Naive thymus-derived CD8-positive, alpha-beta T cell (primary cell): ENCODE measurements at regions not wholly inside any gene's neighbourhood (a gene's known extent, or its start where the extent isn't known, plus 50 kb on each side); places are given as distances from the start of the nearest gene placed in this dataset.

ENCODE experiments used
- ATAC-seq, 2 donors: fragments of 150-1000 bp; cut with Tn5 transposase in 1 of 2; sonication (Bioruptor Pico), chemical (Tn5 transposase) in 1 of 2; 1 replicate in 1 of 2; 2 replicates in 1 of 2; pipeline ENCODE4 v1.10.0; 2021; ENCODE audit warnings: mild to moderate bottlenecking in 2 of 2, moderate library complexity in 2 of 2
- POLR2A ChIA-PET: fragments of 350-600 bp; sonication (Branson Sonifier 250); formaldehyde crosslinking; loops from one replicate; lab custom pipeline; 2021; ENCODE audit warnings: antibody characterized with exemption; lab: Charles Lee
- DNase-seq, 10 donors: peaks; one replicate each; pipeline versions ENCODE4 v3.0.0 to v3.0.0-alpha.2; 2020 to 2022
- H3K27ac Mint-ChIP-seq, 10 donors: one replicate each; pipeline ENCODE4 v1.8.0; 2020 to 2022; ENCODE audit warnings: mild to moderate bottlenecking in 10 of 10, mixed read lengths in 10 of 10, moderate library complexity in 4 of 10, inconsistent platforms in 1 of 10
- H3K27me3 Mint-ChIP-seq, 5 donors: one replicate each; pipeline ENCODE4 v1.8.0; 2021 to 2022; ENCODE audit warnings: mixed read lengths in 5 of 5
- H3K36me3 Mint-ChIP-seq, 3 donors: one replicate each; pipeline ENCODE4 v1.8.0; 2020 to 2022; ENCODE audit warnings: mixed read lengths in 3 of 3, mild to moderate bottlenecking in 2 of 3, inconsistent platforms in 1 of 3
- H3K4me1 Mint-ChIP-seq, 4 donors: one replicate each; pipeline ENCODE4 v1.8.0; 2021 to 2022; ENCODE audit warnings: mixed read lengths in 4 of 4
- H3K4me3 Mint-ChIP-seq, 10 donors: one replicate each; pipeline ENCODE4 v1.8.0; 2020 to 2022; ENCODE audit warnings: mild to moderate bottlenecking in 10 of 10, mixed read lengths in 10 of 10, moderate library complexity in 6 of 10, inconsistent platforms in 1 of 10
- H3K9me3 Mint-ChIP-seq, 9 donors: one replicate each; pipeline ENCODE4 v1.8.0; 2020 to 2022; ENCODE audit warnings: mixed read lengths in 9 of 9, mild to moderate bottlenecking in 3 of 9, inconsistent platforms in 1 of 9, moderate library complexity in 1 of 9

- no peak overlapping the region for H3K4me3 Mint-ChIP-seq
- no peaks in the 10 kb centered on the region for H3K9me3 Mint-ChIP-seq
- no peak overlapping the region for H3K27ac Mint-ChIP-seq
- H3K36me3 Mint-ChIP-seq: no peaks in the 10 kb centered on the region
- H3K4me1 Mint-ChIP-seq: no peaks in the 10 kb centered on the region
- POLR2A ChIA-PET: no interaction called here
- peaks cover 0 to 2% (median 0%) of the 10 kb centered on the region in 5 donors for H3K27me3 Mint-ChIP-seq
- DNase-seq: no peak
- ATAC-seq: no peak
Measured at GRCh38 chr5:57410374-57411320, 72.0 kb downstream of the ACTBL2 start.

- Mint-ChIP-seq H3K4me1 (no peaks in the 10 kb centered on the region), H3K4me3 (no peak overlapping the region), H3K9me3 (no peaks in the 10 kb centered on the region), H3K27ac (no peak overlapping the region), H3K27me3 (peaks cover 0 to 4% (median 3%) of the 10 kb centered on the region in 5 donors), H3K36me3 (no peaks in the 10 kb centered on the region)
- no peak for DNase-seq
- ATAC-seq: no peak
- POLR2A ChIA-PET: no interaction called here
Measured at GRCh38 chr5:57408714-57409113, 73.9 kb downstream of the ACTBL2 start.

GRCh38 chr5:57408285-57408684 lies 74.3 kb downstream of the ACTBL2 start:
- Mint-ChIP-seq H3K27ac (no peak overlapping the region), H3K9me3 (no peaks in the 10 kb centered on the region), H3K36me3 (no peaks in the 10 kb centered on the region), H3K4me1 (no peaks in the 10 kb centered on the region), H3K27me3 (peaks cover 0 to 8% (median 5%) of the 10 kb centered on the region in 5 donors), H3K4me3 (no peak overlapping the region)
- DNase-seq: no peak
- no peak for ATAC-seq
- POLR2A ChIA-PET: no interaction called here

- DNase-seq: no peak
- POLR2A ChIA-PET: no interaction called here
- no peaks in the 10 kb centered on the region for H3K9me3 Mint-ChIP-seq
Measured at GRCh38 chr5:57407391-57407790, 75.2 kb downstream of the ACTBL2 start.

GRCh38 chr5:57406641-57407040 lies 76.0 kb downstream of the ACTBL2 start:
- POLR2A ChIA-PET: no interaction called here
- Mint-ChIP-seq H3K4me3 (no peak overlapping the region), H3K27me3 (peaks cover 0 to 12% (median 7%) of the 10 kb centered on the region in 5 donors), H3K36me3 (no peaks in the 10 kb centered on the region), H3K9me3 (no peaks in the 10 kb centered on the region), H3K27ac (no peak overlapping the region), H3K4me1 (no peaks in the 10 kb centered on the region)
- no peak for ATAC-seq
- no peak for DNase-seq

More at GRCh38 chr5:57407391-57407790, 75.2 kb downstream of the ACTBL2 start:
- Mint-ChIP-seq H3K4me3 (no peak overlapping the region), H3K27ac (no peak overlapping the region), H3K4me1 (no peaks in the 10 kb centered on the region), H3K36me3 (no peaks in the 10 kb centered on the region), H3K27me3 (peaks cover 0 to 12% (median 7%) of the 10 kb centered on the region in 5 donors)
- no peak for ATAC-seq

- no peaks in the 10 kb centered on the region for H3K4me1 Mint-ChIP-seq
- DNase-seq: no peak
- no peak overlapping the region for H3K27ac Mint-ChIP-seq
- no peak for ATAC-seq
- no peaks in the 10 kb centered on the region for H3K36me3 Mint-ChIP-seq
- no peaks in the 10 kb centered on the region for H3K9me3 Mint-ChIP-seq
- no peak overlapping the region for H3K4me3 Mint-ChIP-seq
- peaks cover 0 to 16% (median 9%) of the 10 kb centered on the region in 5 donors for H3K27me3 Mint-ChIP-seq
- POLR2A ChIA-PET: no interaction called here
Measured at GRCh38 chr5:57405984-57406383, 76.6 kb downstream of the ACTBL2 start.

- H3K4me1 Mint-ChIP-seq: no peaks in the 10 kb centered on the region
- ATAC-seq (no peak), DNase-seq (no peak)
- no peak overlapping the region for H3K27ac Mint-ChIP-seq
- peaks cover 3 to 17% (median 8%) of the 10 kb centered on the region in 5 donors for H3K27me3 Mint-ChIP-seq
- no peak overlapping the region for H3K4me3 Mint-ChIP-seq
- POLR2A ChIA-PET: no interaction called here
- no peaks in the 10 kb centered on the region for H3K36me3 Mint-ChIP-seq
- H3K9me3 Mint-ChIP-seq: peaks cover 0 to 3% (median 0%) of the 10 kb centered on the region in 9 donors
Measured at GRCh38 chr5:57402761-57403160, 79.8 kb downstream of the ACTBL2 start.

- Mint-ChIP-seq H3K9me3 (peaks cover 0 to 3% (median 0%) of the 10 kb centered on the region in 9 donors), H3K27me3 (peaks cover 3 to 17% (median 8%) of the 10 kb centered on the region in 5 donors), H3K27ac (no peak overlapping the region), H3K36me3 (no peaks in the 10 kb centered on the region), H3K4me1 (no peaks in the 10 kb centered on the region), H3K4me3 (no peak overlapping the region)
- DNase-seq (no peak), ATAC-seq (no peak)
- POLR2A ChIA-PET: no interaction called here
Measured at GRCh38 chr5:57402348-57402747, 80.3 kb downstream of the ACTBL2 start.

GRCh38 chr5:57398413-57399093 lies 84.1 kb downstream of the ACTBL2 start:
- H3K4me1 Mint-ChIP-seq: no peaks in the 10 kb centered on the region
- no peak overlapping the region for H3K27ac Mint-ChIP-seq
- H3K4me3 Mint-ChIP-seq: no peak overlapping the region
- peaks cover 0 to 3% (median 0%) of the 10 kb centered on the region in 9 donors for H3K9me3 Mint-ChIP-seq
- POLR2A ChIA-PET: no interaction called here
- no peaks in the 10 kb centered on the region for H3K36me3 Mint-ChIP-seq
- DNase-seq (no peak), ATAC-seq (no peak)
- peaks cover 3 to 19% (median 4%) of the 10 kb centered on the region in 5 donors for H3K27me3 Mint-ChIP-seq

- Mint-ChIP-seq H3K4me3 (no peak overlapping the region), H3K27ac (no peak overlapping the region), H3K4me1 (no peaks in the 10 kb centered on the region), H3K27me3 (peaks cover 0 to 12% (median 3%) of the 10 kb centered on the region in 5 donors), H3K9me3 (peaks cover 0 to 9% (median 2%) of the 10 kb centered on the region in 9 donors), H3K36me3 (no peaks in the 10 kb centered on the region)
- DNase-seq: no peak
- POLR2A ChIA-PET: no interaction called here
- ATAC-seq: no peak
Measured at GRCh38 chr5:57396701-57397100, 85.9 kb downstream of the ACTBL2 start.

GRCh38 chr5:57394421-57395210 lies 88.0 kb downstream of the ACTBL2 start:
- Mint-ChIP-seq H3K9me3 (peaks cover 0 to 9% (median 0%) of the 10 kb centered on the region in 9 donors), H3K4me1 (no peaks in the 10 kb centered on the region), H3K27ac (no peak overlapping the region), H3K36me3 (no peaks in the 10 kb centered on the region), H3K27me3 (peaks cover 0 to 6% (median 0%) of the 10 kb centered on the region in 5 donors), H3K4me3 (no peak overlapping the region)
- ATAC-seq (no peak), DNase-seq (no peak)
- POLR2A ChIA-PET: no interaction called here

GRCh38 chr5:57386958-57387357 lies 95.7 kb downstream of the ACTBL2 start:
- peaks cover 0 to 3% (median 0%) of the 10 kb centered on the region in 9 donors for H3K9me3 Mint-ChIP-seq
- H3K27ac Mint-ChIP-seq: no peak overlapping the region
- peaks cover 0 to 3% (median 0%) of the 10 kb centered on the region in 4 donors for H3K4me1 Mint-ChIP-seq
- ATAC-seq: no peak
- DNase-seq: no peak
- H3K27me3 Mint-ChIP-seq: peaks cover 0 to 8% (median 0%) of the 10 kb centered on the region in 5 donors
- H3K36me3 Mint-ChIP-seq: no peaks in the 10 kb centered on the region
- POLR2A ChIA-PET: no interaction called here
- H3K4me3 Mint-ChIP-seq: no peak overlapping the region
